ENCODE measurements at regions not wholly inside any gene's neighbourhood (a gene's known extent, or its start where the extent isn't known, plus 50 kb on each side); places are given as distances from the start of the nearest gene placed in this dataset.

GRCh38 chr4:58551676-58552075 lies 1441.5 kb upstream of the IGFBP7 start:
- DNase-seq: no peak

GRCh38 chr4:58543465-58543864 lies 1433.3 kb upstream of the IGFBP7 start:
- no peak for DNase-seq

- no peak for DNase-seq
Measured at GRCh38 chr4:58541926-58542325, 1431.7 kb upstream of the IGFBP7 start.

GRCh38 chr4:58522765-58523382 lies 1412.7 kb upstream of the IGFBP7 start:
- DNase-seq: no peak

GRCh38 chr4:58515226-58515625 lies 1405.0 kb upstream of the IGFBP7 start:
- no peak for DNase-seq

GRCh38 chr4:58514299-58514698 lies 1404.1 kb upstream of the IGFBP7 start:
- no peak for DNase-seq

GRCh38 chr4:58510652-58511051 lies 1400.5 kb upstream of the IGFBP7 start:
- no peak for DNase-seq

GRCh38 chr4:58507079-58507478 lies 1396.9 kb upstream of the IGFBP7 start:
- DNase-seq: no peak

GRCh38 chr4:58502839-58503238 lies 1392.7 kb upstream of the IGFBP7 start:
- DNase-seq: no peak

GRCh38 chr4:58499182-58499581 lies 1389.0 kb upstream of the IGFBP7 start:
- DNase-seq: no peak

GRCh38 chr4:58491620-58492019 lies 1381.4 kb upstream of the IGFBP7 start:
- no peak for DNase-seq

- no peak for DNase-seq
Measured at GRCh38 chr4:58477950-58478349, 1367.8 kb upstream of the IGFBP7 start.

- no peak for DNase-seq
Measured at GRCh38 chr4:58477513-58477912, 1367.3 kb upstream of the IGFBP7 start.

GRCh38 chr4:58475097-58475496 lies 1364.9 kb upstream of the IGFBP7 start:
- DNase-seq: no peak

GRCh38 chr4:58465031-58465430 lies 1354.8 kb upstream of the IGFBP7 start:
- no peak for DNase-seq

- no peak for DNase-seq
Measured at GRCh38 chr4:58456727-58457384, 1346.7 kb upstream of the IGFBP7 start.

GRCh38 chr4:58453956-58454355 lies 1343.8 kb upstream of the IGFBP7 start:
- DNase-seq: no peak

GRCh38 chr4:58451707-58452106 lies 1341.5 kb upstream of the IGFBP7 start:
- no peak for DNase-seq

- no peak for DNase-seq
Measured at GRCh38 chr4:58435871-58436270, 1325.7 kb upstream of the IGFBP7 start.

- DNase-seq: no peak
Measured at GRCh38 chr4:58413849-58414248, 1303.7 kb upstream of the IGFBP7 start.

GRCh38 chr4:58411904-58412303 lies 1301.7 kb upstream of the IGFBP7 start:
- no peak for DNase-seq

- no peak for DNase-seq
Measured at GRCh38 chr4:58406762-58407161, 1296.6 kb upstream of the IGFBP7 start.

- no peak for DNase-seq
Measured at GRCh38 chr4:58368221-58368620, 1258.0 kb upstream of the IGFBP7 start.

- DNase-seq: no peak
Measured at GRCh38 chr4:58360354-58361133, 1250.4 kb upstream of the IGFBP7 start.

All from skin of body (tissue), 1 donor.